ENCODE measurements at regions not wholly inside any gene's neighbourhood (a gene's known extent, or its start where the extent isn't known, plus 50 kb on each side); places are given as distances from the start of the nearest gene placed in this dataset.

DNA sequence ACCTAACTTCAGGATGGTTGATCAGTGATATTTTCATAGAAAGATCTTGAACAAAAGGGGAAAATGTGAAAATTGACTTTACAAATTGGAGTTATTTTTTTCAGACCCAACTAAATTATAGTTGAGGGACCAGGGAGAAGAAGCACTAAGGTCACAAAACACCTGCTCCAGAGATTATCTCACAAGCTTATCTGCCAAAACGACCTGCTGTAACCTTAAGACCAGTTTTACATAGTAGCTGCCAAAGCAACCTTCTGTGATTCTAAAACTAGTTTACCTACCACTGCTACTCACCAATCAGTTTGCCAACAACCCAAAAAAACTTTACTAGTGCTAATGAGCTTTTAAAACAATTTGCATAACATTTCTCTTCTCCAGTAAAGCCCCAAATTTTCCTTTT lies 972.1 kb downstream of the C4orf33 start:
- TF ChIP-seq EZH2 (IDR thresholded peaks at IDR 0.05; ENCODE audit: borderline replicate concordance) = no peak
- TF ChIP-seq, protein P1, sequence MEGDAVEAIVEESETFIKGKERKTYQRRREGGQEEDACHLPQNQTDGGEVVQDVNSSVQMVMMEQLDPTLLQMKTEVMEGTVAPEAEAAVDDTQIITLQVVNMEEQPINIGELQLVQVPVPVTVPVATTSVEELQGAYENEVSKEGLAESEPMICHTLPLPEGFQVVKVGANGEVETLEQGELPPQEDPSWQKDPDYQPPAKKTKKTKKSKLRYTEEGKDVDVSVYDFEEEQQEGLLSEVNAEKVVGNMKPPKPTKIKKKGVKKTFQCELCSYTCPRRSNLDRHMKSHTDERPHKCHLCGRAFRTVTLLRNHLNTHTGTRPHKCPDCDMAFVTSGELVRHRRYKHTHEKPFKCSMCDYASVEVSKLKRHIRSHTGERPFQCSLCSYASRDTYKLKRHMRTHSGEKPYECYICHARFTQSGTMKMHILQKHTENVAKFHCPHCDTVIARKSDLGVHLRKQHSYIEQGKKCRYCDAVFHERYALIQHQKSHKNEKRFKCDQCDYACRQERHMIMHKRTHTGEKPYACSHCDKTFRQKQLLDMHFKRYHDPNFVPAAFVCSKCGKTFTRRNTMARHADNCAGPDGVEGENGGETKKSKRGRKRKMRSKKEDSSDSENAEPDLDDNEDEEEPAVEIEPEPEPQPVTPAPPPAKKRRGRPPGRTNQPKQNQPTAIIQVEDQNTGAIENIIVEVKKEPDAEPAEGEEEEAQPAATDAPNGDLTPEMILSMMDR (IDR thresholded peaks at IDR 0.05; ENCODE audit: poor library complexity) = no peak

Measured in hepatocyte (in vitro differentiated cells).